Mesendoderm (in vitro differentiated cells): ENCODE measurements at regions not wholly inside any gene's neighbourhood (a gene's known extent, or its start where the extent isn't known, plus 50 kb on each side); places are given as distances from the start of the nearest gene placed in this dataset. TPM values are rescaled to one million over a fixed set of nuclear protein-coding genes. Genes with fewer than 3 reads are reported as not detected.

Experiments
- DNase-seq: peaks from one replicate; pipeline ENCODE4 v3.0.0; 2013
- H2AK5ac ChIP-seq: 2 replicates; pipeline ENCODE4 v1.6.1; 2013; ENCODE audit warnings: low read length, inconsistent platforms
- H2BK120ac ChIP-seq: 2 replicates; pipeline ENCODE4 v1.6.1; 2013; ENCODE audit warnings: low read depth, mild to moderate bottlenecking, low read length, moderate library complexity, mixed read lengths
- H2BK15ac ChIP-seq: replicated peaks from 2 replicates; pipeline ENCODE4 v1.6.1; 2013; ENCODE audit warnings: low read depth, mild to moderate bottlenecking, moderate library complexity
- H2BK5ac ChIP-seq: 2 replicates; pipeline ENCODE4 v1.6.1; 2013; ENCODE audit warnings: low read length, inconsistent platforms
- H3K18ac ChIP-seq: 2 replicates; pipeline ENCODE4 v1.6.1; 2013; ENCODE audit warnings: mild to moderate bottlenecking, low read length, mixed read lengths
- H3K23ac ChIP-seq: one replicate; pipeline ENCODE4 v1.6.1; 2013; ENCODE audit warnings: low read length
- H3K27ac ChIP-seq: 2 replicates; pipeline ENCODE4 v1.5.1; 2013; ENCODE audit warnings: low read depth, mild to moderate bottlenecking, inconsistent platforms, low read length, moderate library complexity
- H3K27me3 ChIP-seq: 2 replicates; pipeline ENCODE4 v1.6.1; 2013; ENCODE audit warnings: low read length, control low read depth, mild to moderate bottlenecking, inconsistent platforms; ENCODE audit not compliant: insufficient read depth, poor library complexity
- H3K36me3 ChIP-seq: 2 replicates; pipeline ENCODE4 v1.6.1; 2013; ENCODE audit warnings: low read length, inconsistent platforms; ENCODE audit not compliant: control insufficient read depth, insufficient read depth
- H3K4ac ChIP-seq: one replicate; pipeline ENCODE4 v1.6.1; 2013; ENCODE audit warnings: low read depth, mild to moderate bottlenecking, low read length, moderate library complexity
- H3K4me1 ChIP-seq: 2 replicates; pipeline ENCODE4 v1.6.1; 2013; ENCODE audit warnings: low read depth, low read length, inconsistent platforms; ENCODE audit not compliant: control insufficient read depth
- H3K4me2 ChIP-seq: 2 replicates; pipeline ENCODE4 v1.6.1; 2013; ENCODE audit warnings: low read length
- H3K4me3 ChIP-seq: 2 replicates; pipeline ENCODE4 v1.5.1; 2013; ENCODE audit warnings: mild to moderate bottlenecking, low read length
- H3K56ac ChIP-seq: one replicate; pipeline ENCODE4 v1.6.1; 2013; ENCODE audit warnings: low read length
- H3K79me1 ChIP-seq: 2 replicates; pipeline ENCODE4 v1.6.1; 2013; ENCODE audit warnings: low read length, inconsistent platforms
- H3K79me2 ChIP-seq: 2 replicates; pipeline ENCODE4 v1.6.1; 2013; ENCODE audit warnings: mild to moderate bottlenecking, low read length; ENCODE audit not compliant: control insufficient read depth, insufficient read depth
- H3K9ac ChIP-seq: 2 replicates; pipeline ENCODE4 v1.6.1; 2013; ENCODE audit warnings: low read length, inconsistent platforms
- H4K5ac ChIP-seq: one replicate; pipeline ENCODE4 v1.6.1; 2013; ENCODE audit warnings: low read length
- H4K8ac ChIP-seq: one replicate; pipeline ENCODE4 v1.6.1; 2013; ENCODE audit warnings: low read depth, mild to moderate bottlenecking, control low read depth, low read length, moderate library complexity
- WGBS: extraction: QIAGEN DNeasy Blood & Tissue Kit; methylation state at CpG from one replicate; pipeline ENCODE4 v1.1.7; 2013; ENCODE audit warnings: low lambda C conversion rate, missing lambda C conversion rate; ENCODE audit not compliant: insufficient coverage; ENCODE audit errors: extremely low coverage; 5-methylcytosine and 5-hydroxymethylcytosine counted together
- small RNA-seq: library from polyadenylated mRNA; stranded (forward); fragments of <200 nt; extraction: miRNeasy Mini kit (QIAGEN cat#:217004); gene quantifications from one replicate; pipeline ENCODE3, GENCODE V24; 2013; ENCODE audit not compliant: insufficient read depth

DNA sequence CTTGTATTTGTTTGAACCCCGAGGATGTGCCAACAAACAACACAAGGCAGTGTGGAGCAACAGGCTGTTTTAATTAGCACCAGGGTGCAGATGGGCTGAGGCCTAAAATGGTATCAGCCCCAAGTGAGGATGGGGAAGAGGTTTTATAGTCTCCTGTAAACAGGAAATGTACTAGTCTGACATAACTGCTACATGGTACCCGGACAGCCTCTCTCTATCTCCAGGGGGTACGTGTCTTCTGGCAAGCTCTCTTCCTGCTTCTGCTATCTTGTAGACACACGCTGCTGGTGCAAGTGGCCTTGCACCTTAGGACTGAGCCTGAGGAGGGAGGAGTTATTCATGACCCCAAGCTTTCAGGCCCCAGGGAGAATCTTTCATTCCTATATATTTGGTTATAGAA is 2451.0 kb downstream of the TP53TG3F start:
- Histone ChIP-seq H3K36me3 (no peaks in the 10 kb centered on the region), H3K27me3 (no peaks in the 10 kb centered on the region), H3K79me1 (no peaks in the 10 kb centered on the region), H2AK5ac (no peak overlapping the region), H3K4me1 (no peaks in the 10 kb centered on the region), H2BK15ac (no peak overlapping the region), H3K56ac (no peak overlapping the region), H3K23ac (no peak overlapping the region), H3K4ac (no peak overlapping the region), H3K18ac (no peak overlapping the region), H4K5ac (no peak overlapping the region), H2BK5ac (no peak overlapping the region), H3K4me2 (no peak overlapping the region), H3K79me2 (no peaks in the 10 kb centered on the region), H3K9ac (no peak overlapping the region), H4K8ac (no peak overlapping the region), H3K27ac (no peak overlapping the region), H2BK120ac (no peak overlapping the region), H3K4me3 (no peak overlapping the region)
- no CpG with 5 or more reads among the region's 4 CpGs for WGBS
- DNase-seq = no peak

DNA sequence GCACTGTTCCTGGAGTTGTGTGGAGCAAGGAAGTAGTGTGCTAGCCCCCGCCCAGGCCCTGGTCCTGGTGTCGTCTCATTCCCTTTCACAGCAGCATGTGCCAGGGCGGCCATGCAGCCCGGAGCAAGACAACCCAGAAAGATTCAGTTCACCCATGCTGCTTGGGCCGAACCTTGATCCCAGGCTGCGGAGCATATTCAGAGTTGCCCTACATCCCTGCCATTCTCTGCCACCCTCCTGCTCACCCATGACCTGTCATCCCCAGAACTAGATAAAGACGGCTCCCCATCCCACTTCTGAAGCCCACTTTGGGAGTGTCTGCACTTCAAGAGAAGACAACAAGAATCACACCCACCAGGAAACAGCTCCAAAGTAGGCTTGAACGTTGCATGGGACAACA is 2452.5 kb downstream of the TP53TG3F start:
- no peaks in the 10 kb centered on the region for H3K79me1 ChIP-seq
- H3K4me3 ChIP-seq = no peak overlapping the region
- H3K4me2 ChIP-seq = no peak overlapping the region
- H3K18ac ChIP-seq = no peak overlapping the region
- H3K56ac ChIP-seq = no peak overlapping the region
- no peaks in the 10 kb centered on the region for H3K79me2 ChIP-seq
- H4K5ac ChIP-seq = no peak overlapping the region
- no peak overlapping the region for H2BK15ac ChIP-seq
- H2BK120ac ChIP-seq = no peak overlapping the region
- H4K8ac ChIP-seq = no peak overlapping the region
- H2BK5ac ChIP-seq = no peak overlapping the region
- no peaks in the 10 kb centered on the region for H3K27me3 ChIP-seq
- no peak overlapping the region for H3K9ac ChIP-seq
- H3K4me1 ChIP-seq = no peaks in the 10 kb centered on the region
- no peaks in the 10 kb centered on the region for H3K36me3 ChIP-seq
- no peak overlapping the region for H3K23ac ChIP-seq
- no peak for DNase-seq
- H3K4ac ChIP-seq = no peak overlapping the region
- H3K27ac ChIP-seq = no peak overlapping the region
- no CpG with 5 or more reads among the region's 8 CpGs for WGBS
- no peak overlapping the region for H2AK5ac ChIP-seq

DNA sequence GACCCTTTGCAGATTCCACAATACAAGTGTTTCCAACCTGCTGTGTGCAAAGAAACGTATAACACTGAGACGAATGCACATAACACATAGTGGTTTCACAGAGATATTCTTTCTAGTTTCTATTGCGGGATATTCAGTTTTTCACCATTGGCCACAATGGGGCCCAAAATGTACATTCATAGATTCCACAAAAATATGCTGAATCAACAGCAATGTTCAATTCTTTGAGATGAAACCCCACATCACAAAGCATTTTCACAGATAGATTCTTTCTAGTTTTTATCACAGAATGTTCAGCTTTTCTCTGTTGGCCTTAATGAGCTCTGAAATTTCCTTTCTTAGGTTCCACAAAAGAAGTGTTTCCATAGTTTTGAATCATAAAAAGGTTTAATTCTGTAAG is 2472.3 kb downstream of the TP53TG3F start:
- no peak overlapping the region for H3K18ac ChIP-seq
- DNase-seq = no peak
- H2AK5ac ChIP-seq = no peak overlapping the region
- no peak overlapping the region for H2BK5ac ChIP-seq
- H4K8ac ChIP-seq = no peak overlapping the region
- H3K4me3 ChIP-seq = no peak overlapping the region
- no peak overlapping the region for H2BK15ac ChIP-seq
- no peak overlapping the region for H3K4me2 ChIP-seq
- H4K5ac ChIP-seq = no peak overlapping the region
- H3K36me3 ChIP-seq = no peaks in the 10 kb centered on the region
- no peaks in the 10 kb centered on the region for H3K79me1 ChIP-seq
- H3K4me1 ChIP-seq = no peaks in the 10 kb centered on the region
- H2BK120ac ChIP-seq = no peak overlapping the region
- H3K56ac ChIP-seq = no peak overlapping the region
- H3K9ac ChIP-seq = no peak overlapping the region
- H3K27ac ChIP-seq = no peak overlapping the region
- no peaks in the 10 kb centered on the region for H3K27me3 ChIP-seq
- no peak overlapping the region for H3K4ac ChIP-seq
- whole genome bisulfite sequencing = no CpG with 5 or more reads among the region's 3 CpGs
- H3K23ac ChIP-seq = no peak overlapping the region
- H3K79me2 ChIP-seq = no peaks in the 10 kb centered on the region

Small RNAs in the stretch of these regions (small RNA-seq; reads per million reads assigned to genes)
- gene AC106785.1 (not detected), gene RNA5SP406 (not detected), gene RNA5SP407 (not detected), gene RNA5SP408 (not detected), gene RNA5SP409 (not detected), gene RNA5SP410 (not detected), gene RNA5SP411 (not detected), gene RNA5SP412 (not detected), gene RNA5SP413 (not detected), gene RNA5SP414 (not detected), gene RNA5SP415 (not detected), gene RNA5SP416 (not detected), gene RNA5SP417 (not detected), gene RNA5SP418 (not detected), gene RNA5SP419 (not detected), gene RNA5SP420 (not detected), gene RNA5SP421 (not detected), gene RNA5SP422 (not detected), gene RNA5SP423 (not detected)
